ENCODE measurements at regions not wholly inside any gene's neighbourhood (a gene's known extent, or its start where the extent isn't known, plus 50 kb on each side); places are given as distances from the start of the nearest gene placed in this dataset.

DNA sequence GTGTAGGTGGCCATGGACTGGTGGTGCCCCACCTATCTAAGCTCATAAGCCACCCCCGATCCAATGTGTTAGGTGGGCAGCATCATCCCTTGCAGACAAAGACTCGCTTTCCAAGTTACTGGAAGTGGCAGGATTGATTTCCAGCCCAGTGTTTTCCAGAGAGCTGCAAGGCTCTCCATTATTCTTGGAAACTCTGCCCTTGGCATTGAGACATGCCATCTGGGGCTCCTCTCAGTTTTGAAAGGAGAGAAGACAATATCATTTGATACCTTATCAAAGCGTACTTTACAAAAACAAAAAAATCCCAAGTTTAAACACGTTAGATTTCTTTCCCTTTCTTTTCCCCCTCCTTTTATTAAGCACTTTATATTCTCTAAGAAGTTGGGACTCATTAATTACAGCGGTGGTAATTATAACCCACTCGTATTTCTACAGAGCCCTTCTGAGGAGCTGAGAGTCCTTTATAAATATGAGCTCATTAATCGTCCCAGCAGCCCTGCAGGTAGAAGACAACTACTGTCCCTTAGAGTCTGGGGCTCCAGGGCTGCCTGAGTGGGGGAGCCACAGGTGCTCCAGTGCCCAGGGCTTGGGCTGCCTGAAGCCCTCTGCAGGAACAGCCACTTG, 226.1 kb downstream of the TLE3 start:
- in situ Hi-C loops (cut with MboI; ENCODE audit: low sequenced_read_pairs) (no loop called here), dilution Hi-C loops (cut with HindIII; ENCODE audit: low sequenced_read_pairs, unreplicated experiment) (no loop called here), intact Hi-C loops (cut with micrococcal nuclease) (no loop called here)
- no peak for ATAC-seq (ENCODE audit: low read depth)
- BruUV-seq (replicated peaks), result no TSS peak
- Histone ChIP-seq H3K9me1 (ENCODE audit: insufficient read depth, low read length) (no peaks in the 10 kb centered on the region), H3K18ac (ENCODE audit: low read depth, low read length) (no peak overlapping the region), H4K8ac (ENCODE audit: low read depth in 2 of 2, low read length in 2 of 2) (no peak overlapping the region), H3K4me2 (ENCODE audit: low read depth, low read length) (no peak overlapping the region), H2AK9ac (replicated peaks; ENCODE audit: low read depth, low read length, poor library complexity) (no peak overlapping the region), H3K4me1 (ENCODE audit: control insufficient read depth, insufficient read depth, low read length) (no peaks in the 10 kb centered on the region), H2BK5ac (ENCODE audit: low read depth, low read length, poor library complexity, severe bottlenecking) (no peak overlapping the region), H3K14ac (replicated peaks; ENCODE audit: low read depth, low read length) (no peak overlapping the region), H3K79me1 (ENCODE audit: low read depth in 1 of 2, low read length in 2 of 2) (no peaks in the 10 kb centered on the region), H3K56ac (ENCODE audit: extremely low read depth, insufficient read depth, low read length) (no peak overlapping the region), H3K4me3 (ENCODE audit: insufficient read depth, low read depth, low read length) (no peak overlapping the region), H3K4ac (ENCODE audit: low read depth, low read length) (no peak overlapping the region), H4K91ac (ENCODE audit: insufficient read depth, low read depth, low read length) (no peak overlapping the region), H3K23ac (ENCODE audit: low read depth, low read length) (no peak overlapping the region; the same call in 1 of the 2 replicates), H4K5ac (ENCODE audit: low read depth, low read length) (no peak overlapping the region), H2BK120ac (ENCODE audit: low read depth, low read length) (no peak overlapping the region), H2AFZ (replicated peaks; ENCODE audit: low read length, poor library complexity) (no peak overlapping the region), H2BK15ac (ENCODE audit: low read depth, low read length) (no peak overlapping the region), H3K9ac (ENCODE audit: low read depth, low read length) (no peak overlapping the region), H3K27ac (ENCODE audit: insufficient read depth, low read length) (no peak overlapping the region), H3K9me3 (ENCODE audit: control insufficient read depth, insufficient read depth, low read length) (peaks cover 24% of the 10 kb centered on the region), H3K36me3 (ENCODE audit: control insufficient read depth, insufficient read depth, low read length) (no peaks in the 10 kb centered on the region), H4K20me1 (ENCODE audit: insufficient read depth, low read length) (no peaks in the 10 kb centered on the region), H2BK20ac (ENCODE audit: low read depth, low read length) (no peak overlapping the region), H3K27me3 (ENCODE audit: control insufficient read depth, insufficient read depth, low read length) (peaks cover 40% of the 10 kb centered on the region), H2AK5ac (ENCODE audit: low read depth, low read length) (no peak overlapping the region)
- TF ChIP-seq RFX5 (IDR thresholded peaks at IDR 0.05; ENCODE audit: low read depth, low read length) (no peak), MAZ (IDR thresholded peaks at IDR 0.05; ENCODE audit: borderline replicate concordance, low read depth, low read length) (no peak), BHLHE40 (IDR thresholded peaks at IDR 0.05; ENCODE audit: low read depth, low read length) (no peak), ELK1 (IDR thresholded peaks at IDR 0.05; ENCODE audit: borderline replicate concordance, low read depth, low read length) (no peak), CEBPB (IDR thresholded peaks at IDR 0.05; ENCODE audit: low read depth, low read length) (no peak)
- ChIA-PET POLR2A (ENCODE audit: unreplicated experiment) (no interaction called here), CTCF (no interaction called here)
- WGBS, 2 experiments (ENCODE audit: extremely low coverage in 2 of 2, insufficient read length in 1 of 2), result 40% methylated on average over 1 of the region's 7 CpGs; no CpG with 5 or more reads in 1 of the 2 experiments
- DNase-seq, result no peak
